GM23338 (cell line): ENCODE measurements at regions not wholly inside any gene's neighbourhood (a gene's known extent, or its start where the extent isn't known, plus 50 kb on each side); places are given as distances from the start of the nearest gene placed in this dataset.

ENCODE experiments used
- ATAC-seq: fragments of 200-7000 bp; cut with Tn5 transposase; 3 replicates; pipeline ENCODE4 v1.9.1; 2020
- DNase-seq: peaks from one replicate; pipeline ENCODE4 v3.0.0-alpha.2; 2015; ENCODE audit warnings: low spot score
- H2AFZ ChIP-seq: fragments of 200-600 bp; sonication (generic); 2 replicates; pipeline ENCODE4 v1.8.0; 2016; ENCODE audit warnings: antibody characterized with exemption, mild to moderate bottlenecking, moderate library complexity
- H3F3A ChIP-seq: fragments of 200-600 bp; sonication (generic); replicated peaks from 2 replicates; pipeline ENCODE4 v1.8.0; 2017; ENCODE audit warnings: antibody characterized with exemption, mixed run types, low read depth
- H3K27ac ChIP-seq: fragments of 200-600 bp; sonication (generic); 2 replicates; pipeline ENCODE4 v1.6.1; 2016; ENCODE audit warnings: low read depth
- H3K27me3 ChIP-seq: fragments of 200-600 bp; sonication (generic); 2 replicates; pipeline ENCODE4 v1.8.0; 2016; ENCODE audit warnings: mild to moderate bottlenecking, mixed run types, moderate library complexity; ENCODE audit not compliant: insufficient read depth
- H3K36me3 ChIP-seq: fragments of 200-600 bp; sonication (generic); 2 replicates; pipeline ENCODE4 v1.8.0; 2016; ENCODE audit warnings: mild to moderate bottlenecking; ENCODE audit not compliant: insufficient read depth
- H3K4me1 ChIP-seq: fragments of 200-600 bp; sonication (generic); 2 replicates; pipeline ENCODE4 v1.8.0; 2016; ENCODE audit warnings: mild to moderate bottlenecking, moderate library complexity; ENCODE audit not compliant: insufficient read depth
- H3K4me2 ChIP-seq: fragments of 200-600 bp; sonication (generic); 2 replicates; pipeline ENCODE4 v1.7.1; 2017; ENCODE audit warnings: mixed run types
- H3K4me3 ChIP-seq: fragments of 200-600 bp; sonication (generic); 2 replicates; pipeline ENCODE4 v1.6.1; 2016; ENCODE audit warnings: mixed run types
- H3K79me2 ChIP-seq: fragments of 200-600 bp; sonication (generic); replicated peaks from 2 replicates; pipeline ENCODE4 v1.8.0; 2017; ENCODE audit warnings: mild to moderate bottlenecking; ENCODE audit not compliant: insufficient read depth
- H3K9me2 ChIP-seq: fragments of 200-600 bp; sonication (generic); 2 replicates; pipeline ENCODE4 v1.8.0; 2017; ENCODE audit not compliant: insufficient read depth
- H4K20me1 ChIP-seq: fragments of 200-600 bp; sonication (generic); replicated peaks from 2 replicates; pipeline ENCODE4 v1.8.0; 2017; ENCODE audit warnings: mild to moderate bottlenecking; ENCODE audit not compliant: insufficient read depth
- H3K27ac Mint-ChIP-seq: 2 replicates; pipeline ENCODE4 v1.8.0; 2020; ENCODE audit warnings: inconsistent platforms, mild to moderate bottlenecking, moderate library complexity, mixed read lengths
- H3K27me3 Mint-ChIP-seq: 3 replicates; pipeline ENCODE4 v1.8.0; 2022; ENCODE audit warnings: low read depth, mild to moderate bottlenecking, moderate library complexity, mixed read lengths, inconsistent platforms; ENCODE audit not compliant: insufficient read depth, poor library complexity
- H3K36me3 Mint-ChIP-seq: 3 replicates; pipeline ENCODE4 v1.8.0; 2021; ENCODE audit warnings: low read depth, mild to moderate bottlenecking, inconsistent platforms, moderate library complexity, mixed read lengths
- H3K4me1 Mint-ChIP-seq: 3 replicates; pipeline ENCODE4 v1.8.0; 2020; ENCODE audit warnings: mild to moderate bottlenecking, inconsistent platforms, mixed read lengths
- H3K4me3 Mint-ChIP-seq: 3 replicates; pipeline ENCODE4 v1.8.0; 2021; ENCODE audit warnings: moderate library complexity, mild to moderate bottlenecking, inconsistent platforms, mixed read lengths
- H3K9me3 Mint-ChIP-seq: 3 replicates; pipeline ENCODE4 v1.8.0; 2020; ENCODE audit warnings: moderate library complexity, mild to moderate bottlenecking, inconsistent platforms, mixed read lengths
- CREB1 ChIP-seq: fragments of 250-450 bp; sonication (Bioruptor Pico); IDR thresholded peaks from 2 replicates; pipeline ENCODE4 v1.5.0; 2020; ENCODE audit warnings: low read depth, mild to moderate bottlenecking, moderate library complexity
- EZH2 ChIP-seq: fragments of 200-600 bp; sonication (generic); IDR thresholded peaks from one replicate; pipeline ENCODE4 v1.8.0; 2017; ENCODE audit warnings: antibody characterized with exemption, mild to moderate bottlenecking, low read depth; ENCODE audit not compliant: unreplicated experiment
- EZH2phosphoT487 ChIP-seq: fragments of 200-600 bp; sonication (generic); IDR thresholded peaks from one replicate; pipeline ENCODE4 v1.8.1; 2018; ENCODE audit warnings: antibody characterized with exemption; ENCODE audit not compliant: unreplicated experiment
- JUNB ChIP-seq: IDR thresholded peaks from one replicate; pipeline ENCODE4 v1.6.1; 2016; ENCODE audit warnings: antibody characterized with exemption; ENCODE audit not compliant: unreplicated experiment
- NANOG ChIP-seq: IDR thresholded peaks from 2 replicates; pipeline ENCODE4 v1.6.1; 2016; ENCODE audit warnings: antibody characterized with exemption, borderline replicate concordance
- POLR2AphosphoS5 ChIP-seq: IDR thresholded peaks from 2 replicates; pipeline ENCODE4 v1.6.1; 2016; ENCODE audit warnings: antibody characterized with exemption, low read depth
- STAT1 ChIP-seq: IDR thresholded peaks from one replicate; pipeline ENCODE4 v1.6.1; 2016; ENCODE audit warnings: antibody characterized with exemption; ENCODE audit not compliant: unreplicated experiment
- ZNF114 ChIP-seq: fragments of 250-450 bp; sonication (Bioruptor Pico); IDR thresholded peaks from 2 replicates; pipeline ENCODE4 v1.5.0; 2020; ENCODE audit warnings: mild to moderate bottlenecking, moderate library complexity
- ZNF331 ChIP-seq: fragments of 250-450 bp; sonication (Bioruptor Pico); IDR thresholded peaks from 2 replicates; pipeline ENCODE4 v1.5.0; 2020; ENCODE audit warnings: low read depth, mild to moderate bottlenecking, moderate library complexity
- TF ChIP-seq, protein P1 (sequence below), 2 experiments: fragments of 200-600 bp in 1 of 2; sonication (generic) in 1 of 2; conservative IDR thresholded peaks; 2 replicates each; pipeline versions ENCODE4 v1.5.1 to v1.6.1; 2016 to 2017; ENCODE audit warnings: antibody characterized with exemption in 2 of 2, low read depth in 2 of 2, mild to moderate bottlenecking in 2 of 2, moderate library complexity in 1 of 2
- TF ChIP-seq, protein P2 (sequence below): fragments of 250-450 bp; sonication (Bioruptor Pico); IDR thresholded peaks from 2 replicates; pipeline ENCODE4 v1.5.0; 2020; ENCODE audit warnings: mild to moderate bottlenecking, moderate library complexity
- TF ChIP-seq, protein P3 (sequence below): IDR thresholded peaks from 2 replicates; pipeline ENCODE4 v1.6.1; 2016; ENCODE audit warnings: antibody characterized with exemption

DNA sequence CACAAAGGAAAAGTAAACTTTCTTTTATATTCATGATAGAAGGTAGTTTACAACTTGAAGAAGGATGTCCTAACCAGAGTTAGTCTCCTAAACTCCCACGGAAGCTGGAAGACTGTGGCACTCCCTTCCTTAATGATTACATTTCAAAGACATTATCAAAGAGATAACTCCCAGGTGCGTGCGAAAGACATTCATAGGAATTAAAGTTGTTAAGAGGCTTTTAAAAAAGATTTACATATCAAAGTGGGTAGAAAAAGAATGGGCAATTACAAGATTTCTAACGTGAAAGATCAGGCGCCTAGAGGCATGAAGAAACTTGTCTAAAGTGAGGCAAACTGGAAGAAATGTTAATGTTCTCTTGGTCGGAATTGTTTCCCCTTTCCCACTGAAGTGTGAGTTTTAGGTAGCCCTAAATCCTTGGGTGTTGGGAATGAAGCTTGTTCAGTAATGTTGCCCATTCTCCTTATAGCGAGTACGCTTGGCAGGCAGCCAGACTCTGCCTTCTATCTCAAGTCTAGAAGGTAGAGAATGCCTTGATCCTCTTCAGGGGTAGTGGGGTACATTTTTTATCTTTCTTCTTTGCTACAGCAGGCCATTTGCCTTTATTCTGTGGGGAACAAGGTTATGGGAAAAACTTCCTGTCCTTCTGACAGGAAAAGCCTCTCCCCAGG is 642.0 kb downstream of the SLC6A15 start:
- H3K4me3 ChIP-seq = no peak overlapping the region
- no peaks in the 10 kb centered on the region for H3K36me3 ChIP-seq
- H3K79me2 ChIP-seq = no peaks in the 10 kb centered on the region
- H3K4me3 Mint-ChIP-seq = no peak overlapping the region
- peak; percentile 34 for DNase-seq
- no peak overlapping the region for H2AFZ ChIP-seq
- no peaks in the 10 kb centered on the region for H3F3A ChIP-seq
- TF ChIP-seq ZNF114 (CRISPR knock-in tag) (no peak), NANOG (peak; percentile 71; the same call in 1 of the 2 replicates)
- H3K27ac Mint-ChIP-seq = no peak overlapping the region
- no peaks in the 10 kb centered on the region for H3K36me3 Mint-ChIP-seq
- peaks cover 7% of the 10 kb centered on the region for H3K27me3 Mint-ChIP-seq
- no peaks in the 10 kb centered on the region for H4K20me1 ChIP-seq
- no peaks in the 10 kb centered on the region for H3K9me2 ChIP-seq
- 0 out of 2 replicates have a peak overlapping the region, but pooled peaks have one; percentile 7 for H3K4me2 ChIP-seq
- peaks cover 4% of the 10 kb centered on the region; the same call in 1 of the 2 replicates for H3K4me1 ChIP-seq
- H3K27me3 ChIP-seq = peaks cover 74% of the 10 kb centered on the region
- H3K27ac ChIP-seq = no peak overlapping the region
- ATAC-seq = peak; percentile 59
- H3K4me1 Mint-ChIP-seq = peaks cover 12% of the 10 kb centered on the region
- H3K9me3 Mint-ChIP-seq = no peaks in the 10 kb centered on the region

DNA sequence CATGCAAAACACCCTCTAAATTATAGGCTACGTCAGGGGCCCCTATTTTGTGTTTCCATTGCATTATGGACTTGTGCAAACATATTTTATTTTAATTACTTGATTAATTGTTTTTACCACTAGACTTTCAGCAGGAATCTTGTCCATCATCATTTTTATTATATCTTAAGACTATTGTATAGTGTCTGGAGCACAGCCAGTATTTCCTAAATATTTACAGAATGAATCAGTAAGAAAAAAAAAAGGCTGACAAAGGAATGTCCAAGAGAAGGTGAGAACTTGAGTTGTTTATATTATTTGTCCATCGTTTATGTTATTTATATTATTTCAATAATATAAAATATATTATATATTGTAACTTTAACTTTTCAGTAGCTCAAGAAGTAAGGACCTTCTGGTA is 664.7 kb downstream of the SLC6A15 start:
- no peaks in the 10 kb centered on the region for H3K27me3 Mint-ChIP-seq
- Histone ChIP-seq H3K36me3 (no peaks in the 10 kb centered on the region), H3K4me2 (no peak overlapping the region), H3K4me3 (no peak overlapping the region), H3K27ac (no peak overlapping the region), H3K27me3 (no peaks in the 10 kb centered on the region), H3K4me1 (no peaks in the 10 kb centered on the region), H2AFZ (no peak overlapping the region), H3K9me2 (no peaks in the 10 kb centered on the region), H3F3A (no peaks in the 10 kb centered on the region), H3K79me2 (no peaks in the 10 kb centered on the region), H4K20me1 (no peaks in the 10 kb centered on the region)
- no peak for ATAC-seq
- no peaks in the 10 kb centered on the region for H3K9me3 Mint-ChIP-seq
- no peak overlapping the region for H3K27ac Mint-ChIP-seq
- no peak for TF ChIP-seq NANOG
- TF ChIP-seq EZH2phosphoT487 = no peak
- TF ChIP-seq, protein P1, sequence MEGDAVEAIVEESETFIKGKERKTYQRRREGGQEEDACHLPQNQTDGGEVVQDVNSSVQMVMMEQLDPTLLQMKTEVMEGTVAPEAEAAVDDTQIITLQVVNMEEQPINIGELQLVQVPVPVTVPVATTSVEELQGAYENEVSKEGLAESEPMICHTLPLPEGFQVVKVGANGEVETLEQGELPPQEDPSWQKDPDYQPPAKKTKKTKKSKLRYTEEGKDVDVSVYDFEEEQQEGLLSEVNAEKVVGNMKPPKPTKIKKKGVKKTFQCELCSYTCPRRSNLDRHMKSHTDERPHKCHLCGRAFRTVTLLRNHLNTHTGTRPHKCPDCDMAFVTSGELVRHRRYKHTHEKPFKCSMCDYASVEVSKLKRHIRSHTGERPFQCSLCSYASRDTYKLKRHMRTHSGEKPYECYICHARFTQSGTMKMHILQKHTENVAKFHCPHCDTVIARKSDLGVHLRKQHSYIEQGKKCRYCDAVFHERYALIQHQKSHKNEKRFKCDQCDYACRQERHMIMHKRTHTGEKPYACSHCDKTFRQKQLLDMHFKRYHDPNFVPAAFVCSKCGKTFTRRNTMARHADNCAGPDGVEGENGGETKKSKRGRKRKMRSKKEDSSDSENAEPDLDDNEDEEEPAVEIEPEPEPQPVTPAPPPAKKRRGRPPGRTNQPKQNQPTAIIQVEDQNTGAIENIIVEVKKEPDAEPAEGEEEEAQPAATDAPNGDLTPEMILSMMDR (conservative IDR thresholded peaks at IDR 0.05; ENCODE audit: low read depth in 2 of 2) = no peak
- TF ChIP-seq ZNF331 (CRISPR knock-in tag) = no peak
- no peak for TF ChIP-seq JUNB
- TF ChIP-seq STAT1 = no peak
- TF ChIP-seq EZH2 = no peak
- TF ChIP-seq, protein P2, sequence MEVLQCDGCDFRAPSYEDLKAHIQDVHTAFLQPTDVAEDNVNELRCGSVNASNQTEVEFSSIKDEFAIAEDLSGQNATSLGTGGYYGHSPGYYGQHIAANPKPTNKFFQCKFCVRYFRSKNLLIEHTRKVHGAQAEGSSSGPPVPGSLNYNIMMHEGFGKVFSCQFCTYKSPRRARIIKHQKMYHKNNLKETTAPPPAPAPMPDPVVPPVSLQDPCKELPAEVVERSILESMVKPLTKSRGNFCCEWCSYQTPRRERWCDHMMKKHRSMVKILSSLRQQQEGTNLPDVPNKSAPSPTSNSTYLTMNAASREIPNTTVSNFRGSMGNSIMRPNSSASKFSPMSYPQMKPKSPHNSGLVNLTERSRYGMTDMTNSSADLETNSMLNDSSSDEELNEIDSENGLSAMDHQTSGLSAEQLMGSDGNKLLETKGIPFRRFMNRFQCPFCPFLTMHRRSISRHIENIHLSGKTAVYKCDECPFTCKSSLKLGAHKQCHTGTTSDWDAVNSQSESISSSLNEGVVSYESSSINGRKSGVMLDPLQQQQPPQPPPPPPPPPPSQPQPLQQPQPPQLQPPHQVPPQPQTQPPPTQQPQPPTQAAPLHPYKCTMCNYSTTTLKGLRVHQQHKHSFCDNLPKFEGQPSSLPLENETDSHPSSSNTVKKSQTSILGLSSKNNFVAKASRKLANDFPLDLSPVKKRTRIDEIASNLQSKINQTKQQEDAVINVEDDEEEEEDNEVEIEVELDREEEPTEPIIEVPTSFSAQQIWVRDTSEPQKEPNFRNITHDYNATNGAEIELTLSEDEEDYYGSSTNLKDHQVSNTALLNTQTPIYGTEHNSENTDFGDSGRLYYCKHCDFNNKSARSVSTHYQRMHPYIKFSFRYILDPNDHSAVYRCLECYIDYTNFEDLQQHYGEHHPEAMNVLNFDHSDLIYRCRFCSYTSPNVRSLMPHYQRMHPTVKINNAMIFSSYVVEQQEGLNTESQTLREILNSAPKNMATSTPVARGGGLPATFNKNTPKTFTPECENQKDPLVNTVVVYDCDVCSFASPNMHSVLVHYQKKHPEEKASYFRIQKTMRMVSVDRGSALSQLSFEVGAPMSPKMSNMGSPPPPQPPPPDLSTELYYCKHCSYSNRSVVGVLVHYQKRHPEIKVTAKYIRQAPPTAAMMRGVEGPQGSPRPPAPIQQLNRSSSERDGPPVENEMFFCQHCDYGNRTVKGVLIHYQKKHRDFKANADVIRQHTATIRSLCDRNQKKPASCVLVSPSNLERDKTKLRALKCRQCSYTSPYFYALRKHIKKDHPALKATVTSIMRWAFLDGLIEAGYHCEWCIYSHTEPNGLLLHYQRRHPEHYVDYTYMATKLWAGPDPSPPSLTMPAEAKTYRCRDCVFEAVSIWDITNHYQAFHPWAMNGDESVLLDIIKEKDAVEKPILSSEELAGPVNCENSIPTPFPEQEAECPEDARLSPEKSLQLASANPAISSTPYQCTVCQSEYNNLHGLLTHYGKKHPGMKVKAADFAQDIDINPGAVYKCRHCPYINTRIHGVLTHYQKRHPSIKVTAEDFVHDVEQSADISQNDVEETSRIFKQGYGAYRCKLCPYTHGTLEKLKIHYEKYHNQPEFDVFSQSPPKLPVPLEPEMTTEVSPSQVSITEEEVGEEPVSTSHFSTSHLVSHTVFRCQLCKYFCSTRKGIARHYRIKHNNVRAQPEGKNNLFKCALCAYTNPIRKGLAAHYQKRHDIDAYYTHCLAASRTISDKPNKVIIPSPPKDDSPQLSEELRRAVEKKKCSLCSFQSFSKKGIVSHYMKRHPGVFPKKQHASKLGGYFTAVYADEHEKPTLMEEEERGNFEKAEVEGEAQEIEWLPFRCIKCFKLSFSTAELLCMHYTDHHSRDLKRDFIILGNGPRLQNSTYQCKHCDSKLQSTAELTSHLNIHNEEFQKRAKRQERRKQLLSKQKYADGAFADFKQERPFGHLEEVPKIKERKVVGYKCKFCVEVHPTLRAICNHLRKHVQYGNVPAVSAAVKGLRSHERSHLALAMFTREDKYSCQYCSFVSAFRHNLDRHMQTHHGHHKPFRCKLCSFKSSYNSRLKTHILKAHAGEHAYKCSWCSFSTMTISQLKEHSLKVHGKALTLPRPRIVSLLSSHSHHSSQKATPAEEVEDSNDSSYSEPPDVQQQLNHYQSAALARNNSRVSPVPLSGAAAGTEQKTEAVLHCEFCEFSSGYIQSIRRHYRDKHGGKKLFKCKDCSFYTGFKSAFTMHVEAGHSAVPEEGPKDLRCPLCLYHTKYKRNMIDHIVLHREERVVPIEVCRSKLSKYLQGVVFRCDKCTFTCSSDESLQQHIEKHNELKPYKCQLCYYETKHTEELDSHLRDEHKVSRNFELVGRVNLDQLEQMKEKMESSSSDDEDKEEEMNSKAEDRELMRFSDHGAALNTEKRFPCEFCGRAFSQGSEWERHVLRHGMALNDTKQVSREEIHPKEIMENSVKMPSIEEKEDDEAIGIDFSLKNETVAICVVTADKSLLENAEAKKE (CRISPR knock-in tag) = no peak
- no peak for TF ChIP-seq ZNF114 (CRISPR knock-in tag)
- no peak for TF ChIP-seq POLR2AphosphoS5
- no peak for TF ChIP-seq CREB1 (CRISPR knock-in tag)
- TF ChIP-seq, protein P3, sequence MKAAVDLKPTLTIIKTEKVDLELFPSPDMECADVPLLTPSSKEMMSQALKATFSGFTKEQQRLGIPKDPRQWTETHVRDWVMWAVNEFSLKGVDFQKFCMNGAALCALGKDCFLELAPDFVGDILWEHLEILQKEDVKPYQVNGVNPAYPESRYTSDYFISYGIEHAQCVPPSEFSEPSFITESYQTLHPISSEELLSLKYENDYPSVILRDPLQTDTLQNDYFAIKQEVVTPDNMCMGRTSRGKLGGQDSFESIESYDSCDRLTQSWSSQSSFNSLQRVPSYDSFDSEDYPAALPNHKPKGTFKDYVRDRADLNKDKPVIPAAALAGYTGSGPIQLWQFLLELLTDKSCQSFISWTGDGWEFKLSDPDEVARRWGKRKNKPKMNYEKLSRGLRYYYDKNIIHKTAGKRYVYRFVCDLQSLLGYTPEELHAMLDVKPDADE = no peak
- H3K4me1 Mint-ChIP-seq = no peaks in the 10 kb centered on the region
- H3K4me3 Mint-ChIP-seq = no peak overlapping the region
- no peak for DNase-seq
- no peaks in the 10 kb centered on the region for H3K36me3 Mint-ChIP-seq
